ENCODE measurements at regions not wholly inside any gene's neighbourhood (a gene's known extent, or its start where the extent isn't known, plus 50 kb on each side); places are given as distances from the start of the nearest gene placed in this dataset.

DNA sequence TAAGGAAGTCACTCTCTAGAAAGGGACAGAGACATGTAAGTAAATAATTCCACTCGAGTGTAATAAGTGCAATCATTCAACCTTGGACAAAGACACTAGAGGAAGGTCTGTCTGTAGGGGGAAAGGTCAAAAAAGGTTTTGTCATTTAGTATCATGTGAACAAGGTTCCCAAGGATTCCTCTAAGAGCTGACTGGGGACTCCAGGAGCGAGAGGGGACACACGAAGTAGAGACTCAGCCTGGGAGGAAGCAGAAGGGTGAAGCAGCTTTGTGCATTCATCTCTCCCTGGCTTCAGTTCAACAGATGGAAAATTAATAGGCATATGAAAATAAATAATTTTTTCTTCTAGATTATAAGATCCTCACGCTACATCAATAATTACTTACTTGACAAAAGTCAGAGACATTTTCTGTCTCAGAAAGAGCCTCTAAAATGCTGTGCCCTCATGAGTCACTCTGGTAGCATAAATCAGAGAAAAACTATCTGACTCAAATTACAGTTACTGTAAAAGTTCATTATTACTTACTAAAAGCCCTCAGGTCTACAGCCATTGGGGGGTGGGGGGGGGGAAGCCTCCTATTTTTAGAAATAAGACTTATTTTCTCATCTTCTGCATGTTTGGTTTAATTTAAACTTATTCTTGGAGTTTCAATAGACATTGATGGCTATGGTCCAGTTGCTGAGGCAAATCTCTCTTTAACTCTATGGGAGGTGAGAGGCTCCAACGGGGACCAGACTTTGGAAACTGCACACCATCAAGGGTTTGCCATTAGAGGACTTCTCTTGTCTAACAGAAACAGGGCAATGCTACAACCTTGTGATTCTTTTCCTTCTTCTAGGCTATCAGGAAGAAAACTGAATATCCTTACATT is 275.1 kb upstream of the KLF14 start:
- intact Hi-C loops (cut with micrococcal nuclease), result no loop called here

- intact Hi-C loops (cut with micrococcal nuclease), result no loop called here
Measured at GRCh38 chr7:131010029-131010716, 276.2 kb upstream of the KLF14 start.

DNA sequence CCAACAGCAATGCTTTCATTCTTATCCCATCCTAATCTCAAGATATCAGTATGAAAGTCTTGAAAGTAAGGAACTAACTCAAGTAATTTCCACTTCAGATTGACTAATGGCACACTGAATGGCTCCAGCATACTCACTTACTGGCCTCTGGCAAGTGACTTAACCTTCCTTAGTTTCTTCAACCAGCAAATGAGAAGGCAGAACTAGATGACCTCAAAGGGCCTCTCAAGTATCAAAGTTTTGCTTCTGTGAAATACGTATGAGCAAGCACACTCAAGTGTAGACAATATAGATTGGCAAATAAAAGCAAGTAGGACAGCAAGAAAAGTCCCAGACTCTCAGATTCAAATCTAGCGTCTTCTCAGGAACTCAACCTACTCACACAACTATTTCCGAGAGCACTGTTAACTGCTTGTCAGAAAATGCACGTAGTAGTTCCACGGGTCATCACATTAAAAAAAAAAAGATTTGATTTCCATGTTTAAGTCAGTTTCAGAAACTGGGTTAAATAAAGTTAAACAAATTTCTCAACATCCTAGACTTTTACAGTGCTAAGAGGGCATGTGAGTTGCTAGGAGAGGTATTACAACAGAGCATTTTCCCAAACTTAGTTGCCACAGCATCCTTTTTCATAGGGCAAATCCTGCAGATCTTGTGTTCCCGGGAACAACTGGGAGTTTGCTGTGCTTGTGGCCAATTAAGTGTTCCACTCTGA is 276.9 kb upstream of the KLF14 start:
- intact Hi-C loops (cut with micrococcal nuclease), result loop anchor here (1.0 kb wide), 3 partner anchors 9 to 50 kb away; no protein-coding TSS in a partner anchor

DNA sequence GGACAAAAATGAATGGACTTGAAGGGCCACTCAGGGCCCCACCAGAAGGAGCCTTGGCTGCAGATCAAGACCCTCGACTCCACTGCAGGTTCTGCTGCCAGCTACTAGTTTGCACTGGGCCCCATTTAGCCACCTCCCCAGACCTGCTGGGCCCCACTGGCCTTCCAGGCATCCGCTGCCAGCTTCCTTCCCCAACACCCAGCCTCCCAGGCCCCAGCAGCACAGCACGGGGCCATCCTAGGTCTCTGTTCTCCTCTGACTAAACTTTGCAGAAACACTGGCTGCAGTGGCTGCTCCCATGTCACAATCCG is 277.4 kb upstream of the KLF14 start:
- intact Hi-C loops (cut with micrococcal nuclease), result loop anchor here (1.0 kb wide), 3 partner anchors 9 to 50 kb away; no protein-coding TSS in a partner anchor

DNA sequence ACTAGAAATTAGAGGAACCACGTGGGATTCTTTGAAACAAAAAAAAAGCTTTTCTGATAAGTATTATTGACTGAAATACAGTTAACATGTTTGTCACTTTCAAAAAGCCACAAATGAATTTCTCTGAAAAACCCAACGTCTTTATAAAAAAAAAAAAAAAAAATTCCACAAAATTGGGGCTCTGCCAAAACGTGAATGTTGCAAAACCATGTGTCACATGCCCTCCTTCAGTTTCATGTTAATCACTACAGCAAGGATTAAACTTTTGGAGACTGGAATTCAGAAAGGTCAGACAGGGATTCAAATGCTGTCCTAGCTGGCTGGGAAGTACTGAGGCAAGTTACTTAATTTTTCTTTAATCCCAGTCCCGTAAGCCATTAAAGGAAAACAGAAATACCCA is 278.0 kb upstream of the KLF14 start:
- intact Hi-C loops (cut with micrococcal nuclease), result loop anchor here (1.0 kb wide), 3 partner anchors 8 to 51 kb away; no protein-coding TSS in a partner anchor

DNA sequence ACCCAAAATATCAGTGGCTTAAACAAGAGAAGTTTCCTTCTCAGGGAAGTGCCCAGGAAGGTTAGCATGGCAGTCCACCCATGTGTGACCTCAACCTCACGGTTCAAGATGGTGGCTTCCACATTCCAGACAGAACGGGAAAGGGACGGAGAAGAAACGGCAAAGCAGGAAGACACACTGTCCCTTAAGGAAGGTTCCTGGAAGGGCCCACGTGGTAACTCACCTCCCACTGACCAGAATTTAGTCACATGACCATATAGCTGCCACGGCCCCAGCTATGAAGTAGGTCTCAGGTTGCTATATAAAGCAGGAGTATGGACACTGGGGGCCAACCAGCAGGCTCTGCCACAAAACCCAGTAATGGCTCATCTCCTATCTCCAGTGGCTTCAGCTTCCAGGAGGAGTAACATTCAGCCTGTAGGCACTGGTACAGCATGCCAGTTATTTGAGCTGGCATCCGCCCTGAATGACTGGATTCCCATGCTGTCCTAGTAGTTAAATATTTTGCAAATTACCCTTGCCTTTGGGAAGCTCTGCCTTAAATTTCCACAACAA is 278.5 kb upstream of the KLF14 start:
- intact Hi-C loops (cut with micrococcal nuclease), result no loop called here

- intact Hi-C loops (cut with micrococcal nuclease), result no loop called here
Measured at GRCh38 chr7:131013716-131014115, 279.7 kb upstream of the KLF14 start.

DNA sequence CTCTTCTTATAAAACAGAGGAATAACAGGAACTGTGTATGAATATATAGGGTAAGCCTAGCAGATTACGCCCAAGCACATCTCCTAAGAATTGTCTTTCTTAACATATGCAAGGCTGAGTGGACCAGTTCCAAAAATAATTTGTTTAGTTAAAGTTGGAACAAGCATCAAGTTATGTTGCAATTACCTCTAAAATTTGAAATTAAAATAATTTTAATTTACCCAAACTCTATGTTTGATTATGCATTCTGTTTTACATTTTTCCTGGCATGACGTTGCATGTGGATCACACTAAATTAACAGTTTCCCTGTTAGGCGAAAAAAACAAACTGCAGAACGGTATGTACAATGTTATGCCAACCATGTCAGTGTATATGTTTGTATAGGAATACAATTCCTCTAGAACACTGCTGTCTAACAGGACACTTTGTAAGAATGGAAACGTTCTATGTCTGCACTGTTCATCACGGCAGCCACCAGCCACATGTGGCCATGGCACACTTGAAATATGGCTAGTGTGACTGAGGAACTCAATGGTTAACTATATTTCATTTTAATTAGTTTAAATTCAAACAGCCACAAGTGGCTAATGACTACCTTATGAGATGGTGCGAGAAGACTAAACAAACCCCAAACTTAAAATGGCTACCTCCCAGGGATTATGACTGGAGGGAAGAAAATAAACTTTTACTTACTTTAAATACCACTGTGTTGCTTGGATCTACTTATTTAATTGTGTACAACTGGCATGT is 281.1 kb upstream of the KLF14 start:
- intact Hi-C loops (cut with micrococcal nuclease), result no loop called here

DNA sequence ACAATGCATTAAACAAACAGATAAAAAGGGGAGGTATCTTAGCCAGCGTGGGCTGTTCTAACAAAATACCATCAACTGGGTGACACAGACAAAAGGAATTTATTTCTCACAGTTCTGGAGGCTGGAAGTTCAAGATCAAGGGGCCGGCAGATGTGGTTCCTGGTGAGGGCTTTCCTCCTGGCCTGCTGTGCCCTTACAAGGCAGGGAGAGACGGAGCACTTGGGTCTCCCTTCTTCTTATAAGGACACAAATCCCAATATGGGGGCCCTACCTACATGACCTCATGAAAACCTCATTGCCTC is 281.6 kb upstream of the KLF14 start:
- intact Hi-C loops (cut with micrococcal nuclease), result no loop called here

- intact Hi-C loops (cut with micrococcal nuclease), result no loop called here
Measured at GRCh38 chr7:131016230-131016629, 282.2 kb upstream of the KLF14 start.

GRCh38 chr7:131019351-131019750 is 285.3 kb upstream of the KLF14 start:
- intact Hi-C loops (cut with micrococcal nuclease), result no loop called here

DNA sequence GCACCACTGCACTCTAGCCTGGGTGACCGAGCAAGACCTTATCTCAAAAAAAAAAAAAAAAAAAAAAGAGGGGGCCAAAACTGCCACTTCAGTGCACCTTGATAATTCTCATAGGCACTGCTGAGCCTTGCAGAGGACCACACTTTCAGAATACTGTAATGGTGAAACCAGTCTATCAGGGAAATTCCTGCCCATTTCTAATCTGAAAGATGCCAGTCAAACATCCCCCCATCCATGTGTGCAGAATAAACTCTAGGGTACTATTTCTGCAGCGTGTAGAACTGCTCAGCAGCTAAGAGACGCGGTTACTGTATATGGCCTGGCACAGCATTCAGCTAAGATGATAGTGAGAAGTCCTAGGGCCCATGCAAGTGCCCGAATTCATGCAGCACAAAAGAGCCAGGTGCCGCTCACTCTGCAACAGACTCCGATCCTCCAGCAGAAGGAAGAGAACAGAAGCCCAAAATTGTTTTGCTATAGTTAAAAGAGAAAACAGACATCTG is 286.8 kb upstream of the KLF14 start:
- intact Hi-C loops (cut with micrococcal nuclease), result loop anchor here (1.0 kb wide), 2 partner anchors 9 to 10 kb away; no protein-coding TSS in a partner anchor

GRCh38 chr7:131021460-131021859 is 287.5 kb upstream of the KLF14 start:
- intact Hi-C loops (cut with micrococcal nuclease), result loop anchor here (1.0 kb wide), 1 partner anchor 9 kb away; no protein-coding TSS in a partner anchor

GRCh38 chr7:131021902-131022301 is 287.9 kb upstream of the KLF14 start:
- intact Hi-C loops (cut with micrococcal nuclease), result loop anchor here (1.0 kb wide), 1 partner anchor 8 kb away; no protein-coding TSS in a partner anchor

- intact Hi-C loops (cut with micrococcal nuclease), result no loop called here
Measured at GRCh38 chr7:131026297-131027000, 292.4 kb upstream of the KLF14 start.

DNA sequence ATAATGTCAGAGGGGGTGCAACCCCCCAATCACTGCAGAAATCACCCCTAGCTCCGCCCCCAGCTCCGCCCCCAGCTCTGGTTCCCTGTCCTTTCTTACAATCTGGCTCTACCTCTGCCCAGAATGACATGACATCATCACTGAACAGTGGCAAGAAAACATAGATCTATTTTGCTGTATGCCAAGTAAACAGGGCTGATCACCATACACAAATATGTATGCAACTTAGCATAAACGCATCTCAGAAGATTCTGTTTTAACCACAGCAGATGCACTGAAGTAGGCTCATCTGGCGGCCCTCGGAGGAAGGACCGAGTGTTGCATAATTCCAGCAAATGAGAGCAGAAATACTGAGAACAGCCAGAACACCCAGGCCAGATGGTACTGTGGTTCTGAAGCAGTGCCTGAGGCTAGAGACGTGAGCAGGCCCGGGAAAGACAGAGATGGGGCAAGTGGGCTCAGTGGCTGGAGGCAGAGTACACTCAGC is 293.3 kb upstream of the KLF14 start:
- intact Hi-C loops (cut with micrococcal nuclease), result no loop called here

DNA sequence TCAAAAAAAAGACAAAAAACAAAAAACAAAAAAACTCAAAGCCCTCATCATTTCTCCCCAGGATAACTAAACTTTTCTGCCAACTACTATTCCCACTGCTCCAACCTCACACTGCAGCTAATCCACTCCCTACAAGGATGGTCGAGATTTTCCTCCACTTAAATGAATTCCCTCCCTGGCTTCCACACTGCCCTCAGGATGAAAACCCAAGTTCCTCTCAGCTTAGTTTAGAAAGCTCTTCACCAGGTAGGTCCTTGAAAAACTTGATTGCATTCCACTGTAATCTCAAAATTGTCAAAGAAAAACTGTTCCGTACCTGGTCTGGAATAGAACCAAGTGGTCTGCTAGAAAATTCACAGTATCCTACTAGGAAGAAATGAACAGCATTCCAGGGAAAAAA is 294.3 kb upstream of the KLF14 start:
- intact Hi-C loops (cut with micrococcal nuclease), result no loop called here

DNA sequence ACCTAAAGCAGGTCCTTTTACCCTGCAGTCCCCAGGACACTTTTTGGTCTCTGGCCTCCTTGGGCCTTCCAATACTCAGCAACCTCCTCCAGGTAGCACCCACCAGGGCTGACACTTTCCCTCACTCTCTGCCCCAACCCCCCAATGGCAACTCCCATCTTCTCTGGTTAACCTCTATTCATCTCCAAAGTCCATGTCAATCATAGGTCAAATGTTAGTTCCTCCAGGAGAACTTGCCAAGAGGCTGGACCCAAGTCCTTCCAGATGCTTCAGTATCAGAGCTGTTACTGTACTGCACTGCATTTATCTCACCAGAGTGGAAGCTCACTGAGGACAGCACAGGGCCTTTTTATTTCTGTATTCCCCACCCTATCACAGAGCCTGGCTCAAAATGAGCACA is 295.0 kb upstream of the KLF14 start:
- intact Hi-C loops (cut with micrococcal nuclease), result no loop called here

DNA sequence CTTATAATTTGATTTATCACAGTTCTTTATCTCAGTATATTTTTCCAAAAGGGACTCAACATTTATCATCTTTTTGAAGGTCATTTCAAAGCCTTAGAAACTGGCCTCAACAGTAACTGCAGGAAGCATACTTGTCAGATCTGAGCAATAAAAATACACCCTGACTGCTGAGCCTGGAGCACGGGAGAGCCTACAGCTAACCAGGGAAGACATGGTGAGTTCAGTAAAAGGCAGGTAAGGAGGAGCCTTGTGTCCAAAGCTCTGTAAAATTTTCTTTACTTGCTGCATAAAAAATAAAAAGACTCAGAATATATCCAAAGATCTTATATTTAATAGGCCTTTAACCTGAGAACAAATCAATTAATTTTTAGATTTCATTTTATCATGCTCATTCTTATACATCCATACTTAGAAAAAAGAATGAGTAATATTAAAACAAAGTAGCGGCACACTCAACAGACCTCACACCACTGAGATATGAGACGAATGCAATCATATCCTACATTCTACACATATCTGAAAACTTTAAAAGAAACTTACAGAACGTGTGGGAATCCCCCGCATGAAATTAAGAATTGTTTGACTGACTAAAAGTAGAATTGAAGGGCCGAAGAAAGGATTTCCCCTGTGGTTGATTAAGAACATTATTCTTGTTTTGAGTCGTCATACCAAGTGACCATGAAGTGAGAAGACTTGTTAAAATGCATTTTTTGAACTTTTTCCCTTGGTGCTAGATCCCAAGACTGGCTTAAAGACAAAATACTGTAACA is 296.4 kb upstream of the MKLN1 start:
- intact Hi-C loops (cut with micrococcal nuclease), result loop anchor here (1.0 to 5.0 kb wide), 4 partner anchors 20 to 118 kb away; no protein-coding TSS in a partner anchor
